T-helper 1 cell treated with Interleukin-12 subunit alpha and Interleukin-12 subunit beta and Interleukin-4 antibody, amounts not matched to agents 30 μg/mL and 1 μg/mL, for 36 hours (primary cell): ENCODE measurements at regions not wholly inside any gene's neighbourhood (a gene's known extent, or its start where the extent isn't known, plus 50 kb on each side); places are given as distances from the start of the nearest gene placed in this dataset.

Source experiments
- H3K27ac Mint-ChIP-seq: one replicate; pipeline ENCODE4 v1.8.0; 2021; ENCODE audit warnings: mild to moderate bottlenecking, mixed read lengths
- H3K27me3 Mint-ChIP-seq: one replicate; pipeline ENCODE4 v1.8.0; 2021; ENCODE audit warnings: low read depth, mixed read lengths
- H3K36me3 Mint-ChIP-seq: one replicate; pipeline ENCODE4 v1.8.0; 2021; ENCODE audit warnings: low read depth, mixed read lengths
- H3K4me1 Mint-ChIP-seq: one replicate; pipeline ENCODE4 v1.8.0; 2021; ENCODE audit warnings: low read depth, mixed read lengths
- H3K4me3 Mint-ChIP-seq: one replicate; pipeline ENCODE4 v1.8.0; 2021; ENCODE audit warnings: mild to moderate bottlenecking, moderate library complexity, mixed read lengths
- H3K9me3 Mint-ChIP-seq: one replicate; pipeline ENCODE4 v1.8.0; 2021; ENCODE audit warnings: mixed read lengths

DNA sequence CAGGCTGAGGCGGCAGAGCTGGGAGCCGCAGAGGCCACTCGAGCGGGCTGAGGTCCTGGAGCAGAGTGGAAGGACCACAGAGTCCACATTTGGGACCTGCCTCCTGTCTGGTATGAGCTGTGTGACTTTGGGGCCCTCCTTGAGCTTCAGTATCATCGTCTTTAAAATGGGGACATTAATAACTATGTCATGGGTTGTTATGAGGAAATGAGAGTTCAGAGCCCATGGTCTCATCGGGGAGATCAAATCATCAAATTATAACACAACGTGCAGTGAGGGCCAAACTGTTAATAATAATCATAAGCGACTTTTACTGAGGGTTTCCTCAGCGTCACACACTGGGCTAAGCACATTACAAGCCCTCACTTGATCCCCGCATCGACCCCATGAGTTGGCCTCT lies 49.9 kb upstream of the CCDC167 start:
- H3K27me3 Mint-ChIP-seq, result no peaks in the 10 kb centered on the region

More for the DNA sequence above, 49.9 kb upstream of the CCDC167 start:
- Mint-ChIP-seq H3K9me3 (no peaks in the 10 kb centered on the region), H3K36me3 (no peaks in the 10 kb centered on the region), H3K4me1 (peaks cover 15% of the 10 kb centered on the region), H3K27ac (no peak overlapping the region), H3K4me3 (no peak overlapping the region)
